ENCODE measurements at regions not wholly inside any gene's neighbourhood (a gene's known extent, or its start where the extent isn't known, plus 50 kb on each side); places are given as distances from the start of the nearest gene placed in this dataset.

- DNase-seq (ENCODE audit: extremely low read depth, insufficient read length) = no peak
- H3K4me3 ChIP-seq (replicated peaks; ENCODE audit: low read depth, low read length) = no peak overlapping the region
- no peaks in the 10 kb centered on the region for H3K27me3 ChIP-seq (replicated peaks; ENCODE audit: control insufficient read depth, insufficient read depth, low read length)
- no peaks in the 10 kb centered on the region for H3K36me3 ChIP-seq (ENCODE audit: control insufficient read depth, insufficient read depth, low read length)
- no peak for TF ChIP-seq CTCF (IDR thresholded peaks at IDR 0.05; ENCODE audit: insufficient read depth, low read length, poor library complexity, severe bottlenecking)
Measured at GRCh38 chr2:160893581-160893980, 266.6 kb upstream of the TANK start.

DNA sequence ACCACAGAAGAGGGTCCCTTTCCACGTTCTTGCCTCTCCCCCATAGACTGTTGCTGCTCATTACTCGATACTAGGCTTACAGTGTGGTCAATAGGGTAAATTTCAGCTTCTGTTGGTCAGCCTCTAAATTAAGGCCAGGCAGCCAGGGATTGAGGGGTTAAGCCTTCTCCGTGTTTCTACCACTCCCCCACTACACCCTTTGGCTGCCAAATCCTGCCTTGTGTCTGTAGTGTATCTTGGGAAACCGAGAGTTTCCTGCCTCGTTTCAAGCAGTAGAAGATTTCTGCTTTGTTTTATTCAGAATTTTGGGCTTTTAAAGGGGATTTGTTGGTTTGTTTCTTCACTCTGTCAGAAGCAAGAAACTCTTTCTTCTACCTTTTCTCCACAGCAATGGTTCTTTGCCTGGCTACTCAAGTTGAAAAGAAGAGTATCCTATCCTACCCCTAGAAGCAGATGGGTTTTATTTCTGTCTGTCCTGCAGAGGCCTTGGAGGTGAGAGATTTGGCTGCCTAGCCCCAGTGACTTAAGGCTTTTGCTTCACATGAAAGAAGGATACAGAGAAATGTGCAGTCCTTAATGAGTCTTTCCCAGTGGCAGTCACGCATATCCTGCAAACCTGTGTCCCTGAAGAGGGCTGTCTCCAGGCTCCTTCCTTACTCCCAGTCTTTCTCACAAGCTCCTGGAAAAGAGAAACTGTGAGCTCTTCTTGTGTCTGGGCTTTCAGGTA lies 261.5 kb upstream of the TANK start:
- Histone ChIP-seq H3K4me3 (replicated peaks; ENCODE audit: low read depth, low read length) (no peak overlapping the region), H3K36me3 (ENCODE audit: control insufficient read depth, insufficient read depth, low read length) (no peaks in the 10 kb centered on the region), H3K27me3 (replicated peaks; ENCODE audit: control insufficient read depth, insufficient read depth, low read length) (no peaks in the 10 kb centered on the region)
- no peak for TF ChIP-seq CTCF (IDR thresholded peaks at IDR 0.05; ENCODE audit: insufficient read depth, low read length, poor library complexity, severe bottlenecking)
- no peak for DNase-seq (ENCODE audit: extremely low read depth, insufficient read length)

- H3K4me3 ChIP-seq (replicated peaks; ENCODE audit: low read depth, low read length) = no peak overlapping the region
- H3K27me3 ChIP-seq (replicated peaks; ENCODE audit: control insufficient read depth, insufficient read depth, low read length) = no peaks in the 10 kb centered on the region
- no peaks in the 10 kb centered on the region for H3K36me3 ChIP-seq (ENCODE audit: control insufficient read depth, insufficient read depth, low read length)
- DNase-seq (ENCODE audit: extremely low read depth, insufficient read length) = no peak
- no peak for TF ChIP-seq CTCF (IDR thresholded peaks at IDR 0.05; ENCODE audit: insufficient read depth, low read length, poor library complexity, severe bottlenecking)
Measured at GRCh38 chr2:160901613-160902012, 258.6 kb upstream of the TANK start.

DNA sequence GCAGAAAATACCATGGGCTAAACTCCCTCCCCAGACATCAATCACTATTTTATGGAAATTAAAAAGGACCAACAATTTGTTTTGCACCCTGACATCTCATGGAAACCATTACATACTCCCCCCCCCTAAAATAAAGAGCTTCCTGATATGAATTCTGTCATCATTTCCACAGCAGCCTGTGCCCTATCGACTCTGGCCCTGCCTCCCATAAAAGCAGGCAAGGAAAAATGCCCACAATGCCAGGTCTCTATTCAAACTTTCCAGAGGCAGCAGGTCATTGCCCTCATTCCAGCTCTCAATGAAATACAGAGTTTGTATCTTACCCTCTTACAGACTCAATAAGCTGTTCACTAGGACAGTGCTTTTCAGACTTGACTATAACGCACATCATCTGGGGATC lies 254.4 kb upstream of the TANK start:
- no peak for TF ChIP-seq CTCF (IDR thresholded peaks at IDR 0.05; ENCODE audit: insufficient read depth, low read length, poor library complexity, severe bottlenecking)
- no peak overlapping the region for H3K4me3 ChIP-seq (replicated peaks; ENCODE audit: low read depth, low read length)

GRCh38 chr2:160906878-160907277 lies 253.3 kb upstream of the TANK start:
- DNase-seq (ENCODE audit: extremely low read depth, insufficient read length) = no peak
- Histone ChIP-seq H3K36me3 (ENCODE audit: control insufficient read depth, insufficient read depth, low read length) (no peaks in the 10 kb centered on the region), H3K27me3 (replicated peaks; ENCODE audit: control insufficient read depth, insufficient read depth, low read length) (no peaks in the 10 kb centered on the region), H3K4me3 (replicated peaks; ENCODE audit: low read depth, low read length) (no peak overlapping the region)
- TF ChIP-seq CTCF (IDR thresholded peaks at IDR 0.05; ENCODE audit: insufficient read depth, low read length, poor library complexity, severe bottlenecking) = no peak

More for the DNA sequence above, 254.4 kb upstream of the TANK start:
- no peak for DNase-seq (ENCODE audit: extremely low read depth, insufficient read length)
- Histone ChIP-seq H3K36me3 (ENCODE audit: control insufficient read depth, insufficient read depth, low read length) (no peaks in the 10 kb centered on the region), H3K27me3 (replicated peaks; ENCODE audit: control insufficient read depth, insufficient read depth, low read length) (no peaks in the 10 kb centered on the region)

DNA sequence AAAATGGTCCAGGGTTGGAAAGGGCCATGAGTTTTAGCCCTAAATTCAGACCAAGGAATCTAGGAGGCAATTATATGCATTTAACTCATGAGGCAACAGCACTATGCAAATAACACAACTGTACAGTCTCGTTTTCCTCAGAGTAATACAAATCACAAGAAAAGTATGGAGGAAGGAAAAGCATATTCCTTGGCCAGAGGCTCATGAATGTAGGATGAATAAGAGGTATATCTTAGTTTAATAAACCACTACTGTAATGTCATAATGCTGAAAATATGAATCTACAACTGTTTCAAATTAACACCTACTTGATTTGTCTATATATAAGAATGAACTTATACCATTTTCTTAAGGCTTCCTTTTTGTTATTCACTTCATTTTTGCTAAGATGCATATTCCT lies 252.5 kb upstream of the TANK start:
- no peak for TF ChIP-seq CTCF (IDR thresholded peaks at IDR 0.05; ENCODE audit: insufficient read depth, low read length, poor library complexity, severe bottlenecking)
- no peak overlapping the region for H3K4me3 ChIP-seq (replicated peaks; ENCODE audit: low read depth, low read length)
- no peaks in the 10 kb centered on the region for H3K27me3 ChIP-seq (replicated peaks; ENCODE audit: control insufficient read depth, insufficient read depth, low read length)
- no peaks in the 10 kb centered on the region for H3K36me3 ChIP-seq (ENCODE audit: control insufficient read depth, insufficient read depth, low read length)
- no peak for DNase-seq (ENCODE audit: extremely low read depth, insufficient read length)
